Pancreas (tissue), 10 donors: ENCODE measurements at regions not wholly inside any gene's neighbourhood (a gene's known extent, or its start where the extent isn't known, plus 50 kb on each side); places are given as distances from the start of the nearest gene placed in this dataset.

ENCODE experiments used
- ATAC-seq, 4 donors: fragments of 200-7000 bp; cut with Tn5 transposase; one replicate each; pipeline versions ENCODE4 v1.8.0 to v1.9.1; 2020; ENCODE audit warnings: mild to moderate bottlenecking in 4 of 4, moderate library complexity in 4 of 4
- DNase-seq, 6 donors: peaks; one replicate each; pipeline ENCODE4 v3.0.0-alpha.2; 2020
- FAIRE-seq: peaks from 2 replicates; lab custom pipeline; 2012; peaks lifted over from hg19 to GRCh38; lab: Jason Lieb, UNC
- H3K27ac ChIP-seq, 4 donors: fragments of 200-600 bp; sonication (generic); 1 replicate in 3 of 4; 2 replicates in 1 of 4; pipeline versions ENCODE4 v1.5.0 to v1.8.0; 2020
- H3K27me3 ChIP-seq, 4 donors: fragments of 200-600 bp; one replicate each; pipeline ENCODE4 v1.8.0; 2021
- H3K36me3 ChIP-seq, 3 donors: fragments of 200-600 bp; sonication (generic) in 1 of 3; one replicate each; pipeline versions ENCODE4 v1.5.0 to v1.8.0; 2020 to 2021
- H3K4me1 ChIP-seq, 3 donors: fragments of 200-600 bp; one replicate each; pipeline ENCODE4 v1.8.0; 2021
- H3K4me3 ChIP-seq, 4 donors: fragments of 200-600 bp; sonication (generic) in 2 of 4; one replicate each; pipeline versions ENCODE4 v1.5.0 to v1.8.0; 2020 to 2021
- H3K9me3 ChIP-seq, 4 donors: fragments of 200-600 bp; one replicate each; pipeline ENCODE4 v1.8.0; 2021
- WGBS, 2 donors: extraction: QIAGEN DNeasy Blood & Tissue Kit; methylation state at CpG; one replicate each; pipeline ENCODE4 v1.1.7; 2013; 5-methylcytosine and 5-hydroxymethylcytosine counted together
- intact Hi-C, 3 donors: fragments of 100-400 bp; cut with DNase I; formaldehyde crosslinking; loops; one replicate each; pipeline versions ENCODE4 v1.11.1 to v1.14.2; 2022
- TF ChIP-seq, protein P1 (sequence below), 4 donors: fragments of 200-600 bp; sonication (generic) in 3 of 4; IDR thresholded peaks; one replicate each; pipeline versions ENCODE4 v1.5.0 to v1.8.0; 2021; ENCODE audit warnings: antibody characterized with exemption in 4 of 4
- donor health status: healthy with polysubstance abuse.
- donor health status: DM: no; HTN: no; CAD: no; lungs with moderate emphysema.
- donor health status: DM: no; HTN: no; CAD: no.
- donor health status: control.
- donor health status: control.
- donor health status: Bipolar disorder and iron deficiency.
- donor health status: DM: yes; HTN: yes; CAD: no.
- donor health status: DM: no; HTN: no; CAD: no.
- donor health status: DM: no; HTN: no; CAD: no.
- donor health status: DM: yes; HTN: yes; CAD: no.

DNA sequence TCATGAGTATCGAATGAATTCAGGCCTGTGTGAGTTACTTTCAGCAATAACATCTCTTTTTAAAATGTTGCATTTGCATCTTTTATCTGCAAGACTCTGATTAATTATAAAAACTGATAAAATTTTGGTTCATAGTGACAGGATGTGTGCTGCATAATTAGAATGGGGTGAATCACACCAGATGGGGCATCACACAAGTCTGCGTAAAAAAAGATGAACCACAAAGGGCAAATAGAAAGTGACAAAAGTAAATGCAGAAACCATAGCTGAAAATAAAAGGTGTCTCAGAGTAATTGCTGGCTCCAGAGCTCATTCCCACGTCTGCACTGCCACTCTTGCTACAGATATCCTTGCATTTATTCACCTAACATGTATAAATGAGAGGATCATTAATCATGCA, 131.1 kb downstream of the HS3ST1 start:
- Histone ChIP-seq H3K9me3 (no peaks in the 10 kb centered on the region), H3K27me3 (no peaks in the 10 kb centered on the region), H3K4me3 (no peak overlapping the region), H3K4me1 (no peaks in the 10 kb centered on the region), H3K27ac (no peak overlapping the region), H3K36me3 (no peaks in the 10 kb centered on the region)
- ATAC-seq (no peak), FAIRE-seq (no peak), DNase-seq (no peak)
- 61 to 63% methylated on average over 3 of the region's 3 CpGs for WGBS, 2 donors
- TF ChIP-seq, protein P1, sequence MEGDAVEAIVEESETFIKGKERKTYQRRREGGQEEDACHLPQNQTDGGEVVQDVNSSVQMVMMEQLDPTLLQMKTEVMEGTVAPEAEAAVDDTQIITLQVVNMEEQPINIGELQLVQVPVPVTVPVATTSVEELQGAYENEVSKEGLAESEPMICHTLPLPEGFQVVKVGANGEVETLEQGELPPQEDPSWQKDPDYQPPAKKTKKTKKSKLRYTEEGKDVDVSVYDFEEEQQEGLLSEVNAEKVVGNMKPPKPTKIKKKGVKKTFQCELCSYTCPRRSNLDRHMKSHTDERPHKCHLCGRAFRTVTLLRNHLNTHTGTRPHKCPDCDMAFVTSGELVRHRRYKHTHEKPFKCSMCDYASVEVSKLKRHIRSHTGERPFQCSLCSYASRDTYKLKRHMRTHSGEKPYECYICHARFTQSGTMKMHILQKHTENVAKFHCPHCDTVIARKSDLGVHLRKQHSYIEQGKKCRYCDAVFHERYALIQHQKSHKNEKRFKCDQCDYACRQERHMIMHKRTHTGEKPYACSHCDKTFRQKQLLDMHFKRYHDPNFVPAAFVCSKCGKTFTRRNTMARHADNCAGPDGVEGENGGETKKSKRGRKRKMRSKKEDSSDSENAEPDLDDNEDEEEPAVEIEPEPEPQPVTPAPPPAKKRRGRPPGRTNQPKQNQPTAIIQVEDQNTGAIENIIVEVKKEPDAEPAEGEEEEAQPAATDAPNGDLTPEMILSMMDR (IDR thresholded peaks at IDR 0.05) = no peak
- intact Hi-C loops = no loop called here

DNA sequence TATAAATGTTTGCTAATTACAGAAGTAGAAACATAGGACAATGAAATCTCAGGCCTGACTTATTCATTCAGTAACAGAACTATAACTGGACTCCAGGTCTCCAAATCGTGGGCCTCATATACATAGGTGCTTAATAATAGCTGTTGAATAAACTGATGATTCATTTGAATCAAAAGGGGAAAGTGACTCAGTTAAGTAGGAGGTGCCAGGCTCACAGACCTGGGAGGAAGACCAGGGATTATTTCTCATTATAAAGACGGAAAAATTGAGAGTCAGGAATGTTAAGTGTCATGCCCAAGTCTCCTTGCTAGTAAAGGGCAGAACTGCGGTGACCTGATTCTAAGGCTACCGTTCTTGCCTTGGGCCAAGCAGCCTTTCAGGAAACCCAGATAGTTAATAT, 131.5 kb downstream of the HS3ST1 start:
- Histone ChIP-seq H3K9me3 (no peaks in the 10 kb centered on the region), H3K4me1 (no peaks in the 10 kb centered on the region), H3K4me3 (no peak overlapping the region), H3K36me3 (no peaks in the 10 kb centered on the region), H3K27me3 (no peaks in the 10 kb centered on the region), H3K27ac (no peak overlapping the region)
- no peak for DNase-seq
- 56 to 72% methylated on average over 4 of the region's 4 CpGs for WGBS, 2 donors
- intact Hi-C loops = no loop called here
- TF ChIP-seq, protein P1 (IDR thresholded peaks at IDR 0.05) = no peak
- ATAC-seq = no peak
- no peak for FAIRE-seq

DNA sequence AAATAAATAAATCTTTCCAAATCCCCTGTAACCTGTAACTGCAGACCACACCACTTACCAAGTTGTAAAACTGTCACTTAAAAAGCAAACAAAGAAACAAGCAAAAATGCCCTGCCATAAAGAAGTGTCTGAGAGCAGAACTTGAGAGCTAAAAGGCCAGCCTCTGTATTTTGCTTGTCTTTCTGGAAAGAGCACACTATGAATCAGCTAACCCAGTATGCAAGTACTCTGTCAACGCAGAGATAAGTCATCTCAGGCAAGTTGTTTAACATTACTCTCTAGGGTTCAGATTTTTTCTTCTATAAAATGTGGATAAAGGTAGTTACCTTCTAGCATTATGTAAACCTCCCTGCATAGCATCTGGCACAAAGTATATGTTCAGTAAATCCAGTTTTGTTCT, 134.8 kb downstream of the HS3ST1 start:
- Histone ChIP-seq H3K4me1 (no peaks in the 10 kb centered on the region), H3K27me3 (no peaks in the 10 kb centered on the region), H3K4me3 (no peak overlapping the region), H3K9me3 (no peaks in the 10 kb centered on the region), H3K27ac (no peak overlapping the region), H3K36me3 (no peaks in the 10 kb centered on the region)
- TF ChIP-seq, protein P1 (IDR thresholded peaks at IDR 0.05) = no peak
- FAIRE-seq = no peak
- 57 to 59% methylated on average over 1 of the region's 1 CpG for WGBS, 2 donors
- intact Hi-C loops = no loop called here
- DNase-seq = no peak
- no peak for ATAC-seq

DNA sequence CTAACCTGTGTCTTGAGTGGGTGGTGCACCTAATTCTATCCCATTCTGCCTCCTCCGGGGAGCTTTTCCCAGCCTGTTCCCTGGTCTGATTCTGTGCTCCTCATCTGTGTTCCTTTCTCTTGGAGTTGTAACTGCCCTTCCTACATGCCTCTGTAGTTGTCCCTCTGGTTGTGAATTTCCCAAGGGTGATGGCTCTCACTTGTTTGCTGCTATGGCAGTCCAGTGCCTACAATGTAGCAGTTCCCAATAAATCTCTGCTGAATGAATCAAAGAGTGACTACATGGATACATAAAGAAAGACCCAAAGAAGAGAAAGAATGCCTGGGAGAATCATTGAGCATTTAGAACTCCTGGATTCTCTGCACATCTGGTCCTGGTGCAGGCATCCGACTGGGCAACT, 141.6 kb downstream of the HS3ST1 start:
- intact Hi-C loops = no loop called here
- H3K4me3 ChIP-seq = no peak overlapping the region

DNA sequence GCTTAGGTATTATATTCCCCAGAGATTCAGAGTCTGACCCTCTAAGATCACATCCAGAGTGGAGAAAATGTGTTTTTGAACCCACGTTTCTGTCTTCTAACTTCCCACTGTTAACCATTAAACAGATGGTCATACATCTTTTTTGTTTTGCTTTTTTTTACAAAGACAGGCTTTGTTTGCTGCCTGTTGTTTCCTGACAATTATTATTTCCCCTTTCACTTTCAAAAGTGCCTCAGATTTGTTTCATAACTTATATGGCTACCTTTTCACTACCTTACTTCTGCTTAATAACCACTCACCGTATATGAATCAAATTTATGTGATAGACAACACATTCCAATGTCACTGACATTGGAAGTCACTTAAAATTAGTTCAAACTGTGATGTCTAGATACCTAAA, 142.2 kb downstream of the HS3ST1 start:
- Histone ChIP-seq H3K4me3 (no peak overlapping the region), H3K27me3 (no peaks in the 10 kb centered on the region), H3K4me1 (no peaks in the 10 kb centered on the region), H3K9me3 (no peaks in the 10 kb centered on the region), H3K27ac (peak overlapping the region in 1 of 4 donors; percentile 9), H3K36me3 (no peaks in the 10 kb centered on the region)
- FAIRE-seq (no peak), DNase-seq (no peak), ATAC-seq (no peak)
- TF ChIP-seq, protein P1 (IDR thresholded peaks at IDR 0.05) = no peak
- 5 to 9% methylated on average over 2 of the region's 2 CpGs for WGBS, 2 donors
- intact Hi-C loops = no loop called here

More for the DNA sequence above, 141.6 kb downstream of the HS3ST1 start:
- Histone ChIP-seq H3K27ac (no peak overlapping the region), H3K9me3 (no peaks in the 10 kb centered on the region), H3K27me3 (no peaks in the 10 kb centered on the region), H3K4me1 (no peaks in the 10 kb centered on the region), H3K36me3 (no peaks in the 10 kb centered on the region)
- DNase-seq (no peak), FAIRE-seq (no peak), ATAC-seq (no peak)
- 65 to 80% methylated on average over 2 of the region's 2 CpGs for WGBS, 2 donors
- TF ChIP-seq, protein P1 (IDR thresholded peaks at IDR 0.05) = no peak
